ENCODE measurements at regions not wholly inside any gene's neighbourhood (a gene's known extent, or its start where the extent isn't known, plus 50 kb on each side); places are given as distances from the start of the nearest gene placed in this dataset.
"Not testable (repeated sequence)": the region's sequence is repeated elsewhere in the genome, so short reads cannot be mapped to it uniquely, and the experiment has no call there.

- not testable (repeated sequence) for TF ChIP-seq OSR1 (CRISPR knock-in tag; IDR thresholded peaks at IDR 0.05); ZC3H10 (CRISPR knock-in tag; IDR thresholded peaks at IDR 0.05); CSRNP3 (CRISPR knock-in tag; IDR thresholded peaks at IDR 0.05); PATZ1 (CRISPR knock-in tag; IDR thresholded peaks at IDR 0.05; ENCODE audit: borderline replicate concordance); TOX (CRISPR knock-in tag; IDR thresholded peaks at IDR 0.05; ENCODE audit: borderline replicate concordance); ZNF70 (CRISPR knock-in tag; IDR thresholded peaks at IDR 0.05); GLIS3 (CRISPR knock-in tag; IDR thresholded peaks at IDR 0.05); ARNTL (CRISPR knock-in tag; IDR thresholded peaks at IDR 0.05; ENCODE audit: borderline replicate concordance, low read depth); TSHZ2 (CRISPR knock-in tag; IDR thresholded peaks at IDR 0.05); ZNF8 (CRISPR knock-in tag; IDR thresholded peaks at IDR 0.05); SNAI2 (CRISPR knock-in tag; IDR thresholded peaks at IDR 0.05)
- TF ChIP-seq, protein P1, sequence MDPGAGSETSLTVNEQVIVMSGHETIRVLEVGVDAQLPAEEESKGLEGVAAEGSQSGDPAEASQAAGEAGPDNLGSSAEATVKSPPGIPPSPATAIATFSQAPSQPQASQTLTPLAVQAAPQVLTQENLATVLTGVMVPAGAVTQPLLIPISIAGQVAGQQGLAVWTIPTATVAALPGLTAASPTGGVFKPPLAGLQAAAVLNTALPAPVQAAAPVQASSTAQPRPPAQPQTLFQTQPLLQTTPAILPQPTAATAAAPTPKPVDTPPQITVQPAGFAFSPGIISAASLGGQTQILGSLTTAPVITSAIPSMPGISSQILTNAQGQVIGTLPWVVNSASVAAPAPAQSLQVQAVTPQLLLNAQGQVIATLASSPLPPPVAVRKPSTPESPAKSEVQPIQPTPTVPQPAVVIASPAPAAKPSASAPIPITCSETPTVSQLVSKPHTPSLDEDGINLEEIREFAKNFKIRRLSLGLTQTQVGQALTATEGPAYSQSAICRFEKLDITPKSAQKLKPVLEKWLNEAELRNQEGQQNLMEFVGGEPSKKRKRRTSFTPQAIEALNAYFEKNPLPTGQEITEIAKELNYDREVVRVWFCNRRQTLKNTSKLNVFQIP (CRISPR knock-in tag; IDR thresholded peaks at IDR 0.05; ENCODE audit: borderline replicate concordance, low read depth): not testable (repeated sequence)
These were observed 213.2 kb downstream of the TGIF2LX start for GRCh38 chrX:90134947-90135346.
